Kidney epithelial cell (primary cell): ENCODE measurements at regions not wholly inside any gene's neighbourhood (a gene's known extent, or its start where the extent isn't known, plus 50 kb on each side); places are given as distances from the start of the nearest gene placed in this dataset.

Experiments used
- DNase-seq: peaks from one replicate; pipeline ENCODE4 v3.0.0-alpha.2; 2010; ENCODE audit warnings: low read depth
- H3K27me3 ChIP-seq: 2 replicates; pipeline ENCODE4 v1.6.0; 2011; ENCODE audit warnings: low read length; ENCODE audit not compliant: control insufficient read depth, insufficient read depth
- H3K36me3 ChIP-seq: 2 replicates; pipeline ENCODE4 v1.5.1; 2011; ENCODE audit warnings: low read length; ENCODE audit not compliant: control insufficient read depth, insufficient read depth
- H3K4me3 ChIP-seq: 2 replicates; pipeline ENCODE4 v1.5.1; 2011; ENCODE audit warnings: low read depth, mild to moderate bottlenecking, control low read depth, low read length
- TF ChIP-seq, protein P1 (sequence below): IDR thresholded peaks from 2 replicates; pipeline ENCODE4 v1.5.1; 2011; ENCODE audit warnings: mild to moderate bottlenecking, moderate library complexity, low read length, control low read depth, inconsistent platforms; ENCODE audit not compliant: insufficient read depth, poor library complexity, severe bottlenecking

- TF ChIP-seq, protein P1, sequence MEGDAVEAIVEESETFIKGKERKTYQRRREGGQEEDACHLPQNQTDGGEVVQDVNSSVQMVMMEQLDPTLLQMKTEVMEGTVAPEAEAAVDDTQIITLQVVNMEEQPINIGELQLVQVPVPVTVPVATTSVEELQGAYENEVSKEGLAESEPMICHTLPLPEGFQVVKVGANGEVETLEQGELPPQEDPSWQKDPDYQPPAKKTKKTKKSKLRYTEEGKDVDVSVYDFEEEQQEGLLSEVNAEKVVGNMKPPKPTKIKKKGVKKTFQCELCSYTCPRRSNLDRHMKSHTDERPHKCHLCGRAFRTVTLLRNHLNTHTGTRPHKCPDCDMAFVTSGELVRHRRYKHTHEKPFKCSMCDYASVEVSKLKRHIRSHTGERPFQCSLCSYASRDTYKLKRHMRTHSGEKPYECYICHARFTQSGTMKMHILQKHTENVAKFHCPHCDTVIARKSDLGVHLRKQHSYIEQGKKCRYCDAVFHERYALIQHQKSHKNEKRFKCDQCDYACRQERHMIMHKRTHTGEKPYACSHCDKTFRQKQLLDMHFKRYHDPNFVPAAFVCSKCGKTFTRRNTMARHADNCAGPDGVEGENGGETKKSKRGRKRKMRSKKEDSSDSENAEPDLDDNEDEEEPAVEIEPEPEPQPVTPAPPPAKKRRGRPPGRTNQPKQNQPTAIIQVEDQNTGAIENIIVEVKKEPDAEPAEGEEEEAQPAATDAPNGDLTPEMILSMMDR, result no peak
- Histone ChIP-seq H3K4me3 (no peak overlapping the region), H3K27me3 (no peaks in the 10 kb centered on the region), H3K36me3 (no peaks in the 10 kb centered on the region)
- no peak for DNase-seq
Observed at GRCh38 chr6:98287876-98288275, 546.5 kb upstream of the POU3F2 start.

DNA sequence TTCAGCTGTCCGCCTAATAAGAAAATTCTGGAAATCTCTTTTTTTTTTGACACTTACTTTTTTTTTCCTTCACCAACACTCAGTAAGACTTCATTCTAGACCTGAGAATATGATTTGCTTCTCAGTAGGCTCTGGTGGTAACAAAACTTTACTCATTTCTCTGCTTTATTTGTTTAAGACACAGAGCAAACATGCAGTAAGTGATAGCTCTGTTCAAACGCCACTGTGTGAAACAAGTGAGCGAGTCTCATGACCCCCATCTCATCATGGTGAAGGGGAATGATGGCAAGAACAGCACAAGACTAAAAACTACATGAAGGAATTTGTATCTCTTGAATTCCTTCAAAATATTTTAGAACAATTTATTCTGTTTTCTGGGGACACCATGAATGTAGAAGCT is 541.6 kb upstream of the POU3F2 start:
- Histone ChIP-seq H3K27me3 (no peaks in the 10 kb centered on the region), H3K4me3 (no peak overlapping the region), H3K36me3 (no peaks in the 10 kb centered on the region)
- TF ChIP-seq, protein P1, result no peak
- no peak for DNase-seq

DNA sequence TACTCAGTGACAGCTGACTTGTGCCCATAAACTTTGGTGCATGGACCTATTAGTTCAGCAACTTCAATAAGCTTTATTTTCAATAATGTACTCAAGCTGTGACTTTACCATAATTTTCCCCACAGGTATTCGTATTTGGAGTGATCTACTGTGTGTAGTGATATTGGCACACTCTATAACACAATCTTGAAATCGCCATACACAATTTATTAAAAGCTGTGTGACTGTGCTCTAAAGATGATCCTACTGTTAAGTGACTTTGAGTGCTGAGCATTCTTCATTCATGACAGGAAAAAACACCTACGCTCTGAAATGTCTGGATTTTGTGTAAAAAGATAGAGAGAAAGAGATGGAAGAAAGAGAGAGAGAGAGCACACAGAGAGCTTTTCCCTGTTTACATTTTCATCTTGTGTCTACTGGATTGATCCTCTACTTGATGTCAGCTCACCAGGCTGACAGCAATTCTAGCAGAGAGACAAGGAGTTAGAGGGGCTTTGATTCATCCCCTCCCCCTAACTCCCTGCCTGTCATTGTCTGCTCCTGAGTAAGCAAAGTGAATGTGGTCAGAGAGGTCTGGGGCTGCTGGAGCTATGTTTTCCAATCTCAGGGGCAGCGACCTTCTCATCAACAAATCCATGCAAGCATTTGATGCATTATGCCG is 538.7 kb upstream of the POU3F2 start:
- no peaks in the 10 kb centered on the region for H3K36me3 ChIP-seq
- no peak overlapping the region for H3K4me3 ChIP-seq
- H3K27me3 ChIP-seq, result no peaks in the 10 kb centered on the region
- TF ChIP-seq, protein P1, result no peak
- DNase-seq, result no peak

DNA sequence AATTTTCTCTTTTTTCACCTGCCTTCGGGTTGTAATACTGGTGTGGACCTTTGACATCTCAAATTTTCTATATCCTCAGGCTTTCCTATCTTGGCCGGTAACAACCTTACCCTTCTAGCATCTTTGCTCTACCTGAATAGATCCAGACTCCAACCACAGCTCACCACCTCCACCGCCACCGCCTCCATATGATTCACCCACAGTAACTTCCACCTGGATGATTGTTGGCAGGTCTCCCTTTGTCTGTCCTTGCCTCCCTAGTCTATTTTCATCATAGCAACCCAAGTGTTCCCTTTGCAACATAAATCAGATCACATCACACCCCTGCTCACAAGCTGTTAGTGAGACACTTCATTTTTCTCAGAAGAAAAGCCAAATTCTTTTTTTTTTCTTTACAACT is 525.8 kb upstream of the POU3F2 start:
- Histone ChIP-seq H3K27me3 (no peaks in the 10 kb centered on the region), H3K36me3 (no peaks in the 10 kb centered on the region), H3K4me3 (no peak overlapping the region)
- TF ChIP-seq, protein P1, result no peak
- DNase-seq, result no peak

DNA sequence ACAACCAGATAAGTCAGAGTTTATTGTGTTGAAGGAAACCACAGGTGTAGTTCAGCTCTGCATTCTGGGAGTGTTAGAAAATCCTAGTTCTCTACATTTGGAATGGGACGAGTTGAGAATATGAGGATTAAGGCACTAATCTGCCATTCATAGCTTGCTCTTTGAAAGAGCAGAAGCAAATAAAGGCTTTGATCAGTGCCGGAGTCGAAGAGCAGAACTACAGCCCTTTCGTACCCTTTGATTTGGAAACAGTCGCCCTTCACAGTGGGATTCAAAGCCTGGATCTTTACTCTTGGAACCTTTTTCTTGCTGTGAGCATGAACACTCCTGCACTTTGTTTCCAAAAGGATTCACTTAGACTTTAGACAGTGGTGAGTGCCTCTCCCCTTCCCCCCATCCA is 523.9 kb upstream of the POU3F2 start:
- Histone ChIP-seq H3K36me3 (no peaks in the 10 kb centered on the region), H3K27me3 (no peaks in the 10 kb centered on the region), H3K4me3 (no peak overlapping the region)
- TF ChIP-seq, protein P1, result no peak
- no peak for DNase-seq

- no peak for DNase-seq
- no peaks in the 10 kb centered on the region for H3K36me3 ChIP-seq
- H3K4me3 ChIP-seq, result no peak overlapping the region
- H3K27me3 ChIP-seq, result no peaks in the 10 kb centered on the region
- TF ChIP-seq, protein P1, result no peak
Observed at GRCh38 chr6:98323605-98324004, 510.8 kb upstream of the POU3F2 start.
